ENCODE measurements at regions not wholly inside any gene's neighbourhood (a gene's known extent, or its start where the extent isn't known, plus 50 kb on each side); places are given as distances from the start of the nearest gene placed in this dataset.
"Not testable (repeated sequence)": the region's sequence is repeated elsewhere in the genome, so short reads cannot be mapped to it uniquely, and the experiment has no call there.

DNA sequence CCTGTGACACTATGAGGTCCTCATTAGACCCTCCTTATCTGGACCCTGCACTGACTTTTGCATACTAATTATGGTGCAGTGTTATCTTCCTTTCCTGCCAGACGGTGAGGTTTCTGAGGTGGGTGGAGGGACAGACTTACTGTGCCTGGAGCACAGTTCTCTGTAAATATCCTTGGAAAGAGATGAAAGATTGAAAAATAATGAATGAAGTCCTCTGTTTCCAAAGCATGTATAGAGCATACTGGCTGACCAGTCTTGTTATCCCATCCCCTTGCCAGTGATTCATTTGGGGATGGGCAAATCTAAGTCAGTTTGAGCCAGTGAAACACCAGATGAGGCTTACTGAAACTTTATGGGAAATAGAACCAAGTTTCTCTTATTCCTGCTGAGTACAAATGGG is 152.6 kb upstream of the HDDC2 start:
- Histone ChIP-seq H3K4me2 (ENCODE audit: low read length) (no peak overlapping the region), H3K27ac (ENCODE audit: low read depth, low read length) (no peak overlapping the region), H3K4me1 (ENCODE audit: control insufficient read depth in 1 of 2, insufficient read depth in 2 of 2, low read length in 2 of 2) (no peaks in the 10 kb centered on the region), H3K4ac (ENCODE audit: low read depth, low read length) (no peak overlapping the region), H3K9ac (ENCODE audit: low read length) (no peak overlapping the region), H3K79me2 (ENCODE audit: control insufficient read depth, insufficient read depth, low read length, poor library complexity) (no peaks in the 10 kb centered on the region), H3K14ac (ENCODE audit: low read length) (no peak overlapping the region), H3K18ac (ENCODE audit: low read length) (no peak overlapping the region), H3K79me1 (ENCODE audit: low read length) (no peaks in the 10 kb centered on the region), H4K8ac (ENCODE audit: low read depth, low read length) (no peak overlapping the region), H3K4me3 (ENCODE audit: low read depth, low read length) (no peak overlapping the region), H2AK5ac (ENCODE audit: low read length) (no peak overlapping the region), H3K9me3 (ENCODE audit: insufficient read depth, low read depth, low read length) (peaks cover 12% of the 10 kb centered on the region), H4K12ac (ENCODE audit: low read depth, low read length) (no peak overlapping the region), H4K91ac (ENCODE audit: low read depth, low read length) (no peak overlapping the region), H3K36me3 (ENCODE audit: control insufficient read depth in 1 of 2, insufficient read depth in 2 of 2, low read length in 2 of 2) (no peaks in the 10 kb centered on the region), H2BK120ac (ENCODE audit: insufficient read depth, low read length, poor library complexity) (no peak overlapping the region), H2AFZ (ENCODE audit: insufficient read depth, low read length, poor library complexity) (no peak overlapping the region), H3K27me3 (ENCODE audit: insufficient read depth, low read length) (no peaks in the 10 kb centered on the region), H2BK5ac (ENCODE audit: low read depth, low read length, poor library complexity) (no peak overlapping the region), H2BK12ac (ENCODE audit: low read length) (no peak overlapping the region), H3K23ac (ENCODE audit: low read length) (no peak overlapping the region)
- DNase-seq = no peak
- no CpG with 5 or more reads among the region's 1 CpG for WGBS (ENCODE audit: extremely low coverage, insufficient coverage, insufficient read length)

DNA sequence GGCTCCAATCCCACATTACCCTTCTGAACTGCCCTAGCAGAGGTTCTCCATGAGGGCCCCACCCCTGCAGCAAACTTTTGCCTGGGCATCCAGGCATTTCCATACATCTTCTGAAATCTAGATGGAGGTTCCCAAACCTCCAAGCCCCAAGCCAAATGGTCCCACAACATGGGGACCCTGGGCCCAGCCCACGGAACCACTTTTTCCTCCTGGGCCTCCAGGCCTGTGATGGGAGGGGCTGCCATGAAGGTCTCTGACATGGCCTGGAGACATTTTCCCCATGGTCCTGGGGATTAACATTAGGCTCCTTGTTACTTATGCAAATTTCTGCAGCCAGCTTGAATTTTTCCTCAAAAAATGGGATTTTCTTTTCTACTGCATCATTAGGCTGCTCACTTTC is 156.7 kb upstream of the HDDC2 start:
- not testable (repeated sequence) for H3K4me3 ChIP-seq (ENCODE audit: low read depth, low read length); H3K4ac ChIP-seq (ENCODE audit: low read depth, low read length); H3K27ac ChIP-seq (ENCODE audit: low read depth, low read length); H4K91ac ChIP-seq (ENCODE audit: low read depth, low read length); H3K9ac ChIP-seq (ENCODE audit: low read length); H3K14ac ChIP-seq (ENCODE audit: low read length); H4K12ac ChIP-seq (ENCODE audit: low read depth, low read length); H3K4me2 ChIP-seq (ENCODE audit: low read length); H3K9me3 ChIP-seq (ENCODE audit: insufficient read depth, low read depth, low read length); H3K79me2 ChIP-seq (ENCODE audit: control insufficient read depth, insufficient read depth, low read length, poor library complexity); H3K79me1 ChIP-seq (ENCODE audit: low read length); H2BK5ac ChIP-seq (ENCODE audit: low read depth, low read length, poor library complexity); H2BK120ac ChIP-seq (ENCODE audit: insufficient read depth, low read length, poor library complexity); H3K36me3 ChIP-seq (ENCODE audit: control insufficient read depth in 1 of 2, insufficient read depth in 2 of 2, low read length in 2 of 2); H3K18ac ChIP-seq (ENCODE audit: low read length); H4K8ac ChIP-seq (ENCODE audit: low read depth, low read length); H3K4me1 ChIP-seq (ENCODE audit: control insufficient read depth in 1 of 2, insufficient read depth in 2 of 2, low read length in 2 of 2); H3K27me3 ChIP-seq (ENCODE audit: insufficient read depth, low read length); DNase-seq; H2AFZ ChIP-seq (ENCODE audit: insufficient read depth, low read length, poor library complexity); H2AK5ac ChIP-seq (ENCODE audit: low read length); H3K23ac ChIP-seq (ENCODE audit: low read length); H2BK12ac ChIP-seq (ENCODE audit: low read length)
- WGBS (ENCODE audit: extremely low coverage, insufficient coverage, insufficient read length) = no CpG with 5 or more reads among the region's 1 CpG

DNA sequence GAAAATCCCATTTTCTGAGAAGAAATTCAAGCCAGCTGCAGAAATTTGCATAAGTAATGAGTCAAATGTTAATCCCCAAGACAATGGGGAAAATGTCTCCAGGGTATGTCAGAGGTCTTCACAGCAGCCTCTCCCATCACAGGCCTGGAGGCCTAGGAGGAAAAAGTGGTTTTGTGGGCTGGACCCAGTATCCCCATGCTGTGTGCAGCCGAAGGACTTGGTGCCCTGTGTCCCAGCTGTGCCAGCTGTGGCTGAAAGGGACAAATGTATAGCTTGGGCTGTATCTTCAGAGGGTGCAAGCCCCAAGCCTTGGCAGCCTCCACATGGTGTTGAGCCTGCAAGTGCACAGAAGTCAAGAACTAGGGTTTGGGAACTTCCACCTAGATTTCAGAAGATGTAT is 163.6 kb upstream of the HDDC2 start:
- H4K12ac ChIP-seq (ENCODE audit: low read depth, low read length); H3K79me2 ChIP-seq (ENCODE audit: control insufficient read depth, insufficient read depth, low read length, poor library complexity); H3K9ac ChIP-seq (ENCODE audit: low read length); H2BK5ac ChIP-seq (ENCODE audit: low read depth, low read length, poor library complexity); H4K8ac ChIP-seq (ENCODE audit: low read depth, low read length); H3K14ac ChIP-seq (ENCODE audit: low read length); H3K79me1 ChIP-seq (ENCODE audit: low read length); H3K18ac ChIP-seq (ENCODE audit: low read length); H3K4me1 ChIP-seq (ENCODE audit: control insufficient read depth in 1 of 2, insufficient read depth in 2 of 2, low read length in 2 of 2); H3K4ac ChIP-seq (ENCODE audit: low read depth, low read length); H2BK120ac ChIP-seq (ENCODE audit: insufficient read depth, low read length, poor library complexity); H2AK5ac ChIP-seq (ENCODE audit: low read length); H3K4me3 ChIP-seq (ENCODE audit: low read depth, low read length); H3K27me3 ChIP-seq (ENCODE audit: insufficient read depth, low read length); H3K27ac ChIP-seq (ENCODE audit: low read depth, low read length); H3K4me2 ChIP-seq (ENCODE audit: low read length); H3K23ac ChIP-seq (ENCODE audit: low read length); H2AFZ ChIP-seq (ENCODE audit: insufficient read depth, low read length, poor library complexity); H2BK12ac ChIP-seq (ENCODE audit: low read length); DNase-seq; H3K36me3 ChIP-seq (ENCODE audit: control insufficient read depth in 1 of 2, insufficient read depth in 2 of 2, low read length in 2 of 2); H3K9me3 ChIP-seq (ENCODE audit: insufficient read depth, low read depth, low read length); H4K91ac ChIP-seq (ENCODE audit: low read depth, low read length): not testable (repeated sequence)
- no CpG with 5 or more reads among the region's 1 CpG for WGBS (ENCODE audit: extremely low coverage, insufficient coverage, insufficient read length)

DNA sequence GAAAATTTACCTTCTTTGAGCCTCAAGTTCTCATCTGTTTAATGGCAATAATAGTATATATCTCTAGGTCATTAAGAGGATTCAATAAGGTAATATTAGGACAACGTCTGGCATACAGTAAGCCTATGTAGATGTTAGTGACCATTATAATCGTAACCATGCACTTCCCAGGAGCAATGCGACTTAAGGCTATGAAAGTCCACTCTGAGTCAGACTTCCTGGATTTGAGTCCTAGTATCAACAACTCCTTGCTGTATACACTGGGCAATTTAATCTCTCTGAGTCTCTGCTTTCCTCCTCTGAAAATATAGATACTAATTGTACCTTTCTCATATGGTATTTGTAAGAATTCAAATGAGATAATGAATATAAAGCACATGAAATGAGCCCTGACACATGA is 168.1 kb upstream of the HDDC2 start:
- no peak overlapping the region for H2BK12ac ChIP-seq (ENCODE audit: low read length)
- no peak for DNase-seq
- no peak overlapping the region for H3K4me2 ChIP-seq (ENCODE audit: low read length)
- no peaks in the 10 kb centered on the region for H3K79me1 ChIP-seq (ENCODE audit: low read length)
- H3K18ac ChIP-seq (ENCODE audit: low read length) = no peak overlapping the region
- no peaks in the 10 kb centered on the region for H3K27me3 ChIP-seq (ENCODE audit: insufficient read depth, low read length)
- H2BK5ac ChIP-seq (ENCODE audit: low read depth, low read length, poor library complexity) = no peak overlapping the region
- H2AK5ac ChIP-seq (ENCODE audit: low read length) = no peak overlapping the region
- H3K36me3 ChIP-seq (ENCODE audit: control insufficient read depth in 1 of 2, insufficient read depth in 2 of 2, low read length in 2 of 2) = no peaks in the 10 kb centered on the region
- no peak overlapping the region for H2AFZ ChIP-seq (ENCODE audit: insufficient read depth, low read length, poor library complexity)
- no peak overlapping the region for H3K4me3 ChIP-seq (ENCODE audit: low read depth, low read length)
- H3K27ac ChIP-seq (ENCODE audit: low read depth, low read length) = no peak overlapping the region
- no peak overlapping the region for H2BK120ac ChIP-seq (ENCODE audit: insufficient read depth, low read length, poor library complexity)
- no peaks in the 10 kb centered on the region for H3K79me2 ChIP-seq (ENCODE audit: control insufficient read depth, insufficient read depth, low read length, poor library complexity)
- H3K9ac ChIP-seq (ENCODE audit: low read length) = no peak overlapping the region
- H4K8ac ChIP-seq (ENCODE audit: low read depth, low read length) = no peak overlapping the region
- no peak overlapping the region for H3K14ac ChIP-seq (ENCODE audit: low read length)
- no peak overlapping the region for H4K12ac ChIP-seq (ENCODE audit: low read depth, low read length)
- no CpG with 5 or more reads among the region's 3 CpGs for WGBS (ENCODE audit: extremely low coverage, insufficient coverage, insufficient read length)
- H3K4ac ChIP-seq (ENCODE audit: low read depth, low read length) = no peak overlapping the region
- H3K4me1 ChIP-seq (ENCODE audit: control insufficient read depth in 1 of 2, insufficient read depth in 2 of 2, low read length in 2 of 2) = no peaks in the 10 kb centered on the region
- no peak overlapping the region for H3K23ac ChIP-seq (ENCODE audit: low read length)
- no peak overlapping the region for H4K91ac ChIP-seq (ENCODE audit: low read depth, low read length)
- peaks cover 5% of the 10 kb centered on the region for H3K9me3 ChIP-seq (ENCODE audit: insufficient read depth, low read depth, low read length)

Data from trophoblast cell (in vitro differentiated cells and primary cell).